Activated CD4-positive, alpha-beta memory T cell treated with anti-CD3 and anti-CD28 coated beads for 36 hours (primary cell): ENCODE measurements at regions not wholly inside any gene's neighbourhood (a gene's known extent, or its start where the extent isn't known, plus 50 kb on each side); places are given as distances from the start of the nearest gene placed in this dataset.

Experiments used
- CTCF ChIA-PET: fragments of 350-600 bp; sonication (Branson Sonifier 250); formaldehyde crosslinking; loops from one replicate; lab custom pipeline; 2021; ENCODE audit warnings: antibody characterized with exemption, inconsistent platforms; lab: Charles Lee
- POLR2A ChIA-PET: fragments of 350-600 bp; sonication (Branson Sonifier 250); formaldehyde crosslinking; loops from one replicate; lab custom pipeline; 2021; ENCODE audit warnings: antibody characterized with exemption; lab: Charles Lee
- DNase-seq: peaks from one replicate; pipeline ENCODE4 v3.0.0-alpha.2; 2020
- H3K27ac Mint-ChIP-seq: one replicate; pipeline ENCODE4 v1.8.0; 2021; ENCODE audit warnings: mixed read lengths
- H3K27me3 Mint-ChIP-seq: one replicate; pipeline ENCODE4 v1.8.0; 2021; ENCODE audit warnings: mixed read lengths
- H3K36me3 Mint-ChIP-seq: one replicate; pipeline ENCODE4 v1.8.0; 2021; ENCODE audit warnings: mixed read lengths
- H3K4me1 Mint-ChIP-seq: one replicate; pipeline ENCODE4 v1.8.0; 2021; ENCODE audit warnings: low read depth, mixed read lengths
- H3K4me3 Mint-ChIP-seq: one replicate; pipeline ENCODE4 v1.8.0; 2021; ENCODE audit warnings: mild to moderate bottlenecking, mixed read lengths
- H3K9me3 Mint-ChIP-seq: one replicate; pipeline ENCODE4 v1.8.0; 2021; ENCODE audit warnings: mixed read lengths
- intact Hi-C: fragments of 100-400 bp; cut with micrococcal nuclease; formaldehyde crosslinking; loops from one replicate; pipeline ENCODE4 v1.15.1; 2023

GRCh38 chr7:25881317-25882037 is 270.5 kb upstream of the NFE2L3 start:
- no peak overlapping the region for H3K27ac Mint-ChIP-seq
- no peak for DNase-seq
- CTCF ChIA-PET: interaction anchor here (0.8 to 3.8 kb wide), 2 partner anchors 11 to 307 kb away, joined by 3 to 14 read pairs; no protein-coding TSS in a partner anchor
- no peaks in the 10 kb centered on the region for H3K36me3 Mint-ChIP-seq
- no peaks in the 10 kb centered on the region for H3K4me1 Mint-ChIP-seq
- no peaks in the 10 kb centered on the region for H3K9me3 Mint-ChIP-seq
- no peak overlapping the region for H3K4me3 Mint-ChIP-seq
- intact Hi-C loops: no loop called here
- H3K27me3 Mint-ChIP-seq: peaks cover 20% of the 10 kb centered on the region
- POLR2A ChIA-PET: no interaction called here

- ChIA-PET CTCF (interaction anchor here (0.8 to 3.8 kb wide), 2 partner anchors 11 to 306 kb away, joined by 3 to 14 read pairs; no protein-coding TSS in a partner anchor), POLR2A (no interaction called here)
- intact Hi-C loops: no loop called here
- H3K27ac Mint-ChIP-seq: no peak overlapping the region
- DNase-seq: no peak
- H3K36me3 Mint-ChIP-seq: no peaks in the 10 kb centered on the region
- H3K27me3 Mint-ChIP-seq: peaks cover 20% of the 10 kb centered on the region
- H3K4me1 Mint-ChIP-seq: no peaks in the 10 kb centered on the region
- no peak overlapping the region for H3K4me3 Mint-ChIP-seq
- H3K9me3 Mint-ChIP-seq: no peaks in the 10 kb centered on the region
Observed at GRCh38 chr7:25882151-25882773, 269.7 kb upstream of the NFE2L3 start.

GRCh38 chr7:25884265-25884828 is 267.7 kb upstream of the NFE2L3 start:
- intact Hi-C loops: no loop called here
- H3K9me3 Mint-ChIP-seq: no peaks in the 10 kb centered on the region
- H3K4me1 Mint-ChIP-seq: no peaks in the 10 kb centered on the region
- H3K36me3 Mint-ChIP-seq: no peaks in the 10 kb centered on the region
- no peak overlapping the region for H3K4me3 Mint-ChIP-seq
- H3K27ac Mint-ChIP-seq: no peak overlapping the region
- DNase-seq: no peak
- ChIA-PET CTCF (interaction anchor here (1.3 kb wide), 1 partner anchor 8 kb away, joined by 6 read pairs; no protein-coding TSS in a partner anchor), POLR2A (no interaction called here)
- H3K27me3 Mint-ChIP-seq: peaks cover 22% of the 10 kb centered on the region

- Mint-ChIP-seq H3K27me3 (peaks cover 22% of the 10 kb centered on the region), H3K27ac (no peak overlapping the region), H3K4me1 (no peaks in the 10 kb centered on the region), H3K36me3 (no peaks in the 10 kb centered on the region), H3K9me3 (no peaks in the 10 kb centered on the region), H3K4me3 (no peak overlapping the region)
- ChIA-PET POLR2A (no interaction called here), CTCF (no interaction called here)
- no peak for DNase-seq
- intact Hi-C loops: no loop called here
Observed at GRCh38 chr7:25885057-25885576, 266.9 kb upstream of the NFE2L3 start.

- Mint-ChIP-seq H3K4me1 (no peaks in the 10 kb centered on the region), H3K9me3 (no peaks in the 10 kb centered on the region), H3K27me3 (peaks cover 16% of the 10 kb centered on the region), H3K27ac (no peak overlapping the region), H3K36me3 (no peaks in the 10 kb centered on the region), H3K4me3 (no peak overlapping the region)
- intact Hi-C loops: no loop called here
- DNase-seq: no peak
- ChIA-PET POLR2A (no interaction called here), CTCF (interaction anchor here (1.2 kb wide), 1 partner anchor 192 kb away, joined by 3 read pairs; no protein-coding TSS in a partner anchor)
Observed at GRCh38 chr7:25886387-25887240, 265.4 kb upstream of the NFE2L3 start.

GRCh38 chr7:25887266-25887665 is 264.7 kb upstream of the NFE2L3 start:
- H3K27me3 Mint-ChIP-seq: peaks cover 15% of the 10 kb centered on the region
- H3K36me3 Mint-ChIP-seq: no peaks in the 10 kb centered on the region
- intact Hi-C loops: no loop called here
- no peaks in the 10 kb centered on the region for H3K4me1 Mint-ChIP-seq
- ChIA-PET POLR2A (no interaction called here), CTCF (interaction anchor here (1.2 kb wide), 1 partner anchor 192 kb away, joined by 3 read pairs; no protein-coding TSS in a partner anchor)
- H3K9me3 Mint-ChIP-seq: no peaks in the 10 kb centered on the region
- H3K4me3 Mint-ChIP-seq: no peak overlapping the region
- DNase-seq: no peak
- H3K27ac Mint-ChIP-seq: no peak overlapping the region

- ChIA-PET CTCF (interaction anchor here (1.2 kb wide), 1 partner anchor 191 kb away, joined by 3 read pairs; no protein-coding TSS in a partner anchor), POLR2A (no interaction called here)
- no peak for DNase-seq
- Mint-ChIP-seq H3K4me3 (no peak overlapping the region), H3K36me3 (no peaks in the 10 kb centered on the region), H3K9me3 (no peaks in the 10 kb centered on the region), H3K27me3 (peaks cover 13% of the 10 kb centered on the region), H3K4me1 (peaks cover 2% of the 10 kb centered on the region), H3K27ac (no peak overlapping the region)
- intact Hi-C loops: no loop called here
Observed at GRCh38 chr7:25887795-25888559, 264.0 kb upstream of the NFE2L3 start.

- H3K4me1 Mint-ChIP-seq: peaks cover 18% of the 10 kb centered on the region
- POLR2A ChIA-PET: no interaction called here
- peaks cover 5% of the 10 kb centered on the region for H3K27me3 Mint-ChIP-seq
- CTCF ChIA-PET: interaction anchor here (1.3 kb wide), 1 partner anchor 476 kb away, joined by 3 read pairs; no protein-coding TSS in a partner anchor
- intact Hi-C loops: loop anchor here (5.0 to 10.0 kb wide), 3 partner anchors 188 to 975 kb away; partner anchors contain the start of genes NFE2L3 and SKAP2
- H3K9me3 Mint-ChIP-seq: no peaks in the 10 kb centered on the region
- no peak for DNase-seq
- H3K36me3 Mint-ChIP-seq: no peaks in the 10 kb centered on the region
- H3K4me3 Mint-ChIP-seq: no peak overlapping the region
- no peak overlapping the region for H3K27ac Mint-ChIP-seq
Observed at GRCh38 chr7:25889765-25890164, 262.2 kb upstream of the NFE2L3 start.

- Mint-ChIP-seq H3K36me3 (no peaks in the 10 kb centered on the region), H3K9me3 (no peaks in the 10 kb centered on the region), H3K4me1 (peaks cover 26% of the 10 kb centered on the region), H3K4me3 (no peak overlapping the region), H3K27ac (no peak overlapping the region), H3K27me3 (peaks cover 3% of the 10 kb centered on the region)
- intact Hi-C loops: loop anchor here (5.0 to 10.0 kb wide), 3 partner anchors 186 to 973 kb away; partner anchors contain the start of genes NFE2L3 and SKAP2
- ChIA-PET POLR2A (no interaction called here), CTCF (interaction anchor here (1.0 to 7.5 kb wide), 6 partner anchors 15 to 478 kb away, joined by 3 to 100 read pairs (median 65); no protein-coding TSS in a partner anchor)
- no peak for DNase-seq
Observed at GRCh38 chr7:25891591-25891990, 260.4 kb upstream of the NFE2L3 start.

GRCh38 chr7:25893436-25893835 is 258.6 kb upstream of the NFE2L3 start:
- Mint-ChIP-seq H3K27me3 (peaks cover 3% of the 10 kb centered on the region), H3K4me3 (peak overlapping the region; percentile 73), H3K4me1 (peaks cover 26% of the 10 kb centered on the region), H3K36me3 (no peaks in the 10 kb centered on the region), H3K27ac (no peak overlapping the region), H3K9me3 (no peaks in the 10 kb centered on the region)
- no peak for DNase-seq
- CTCF ChIA-PET: interaction anchor here (0.6 to 7.5 kb wide), 43 partner anchors 8 to 1270 kb away, joined by 3 to 100 read pairs (median 6); partner anchors contain the start of gene NFE2L3
- POLR2A ChIA-PET: interaction anchor here (0.6 kb wide), 2 partner anchors 295 to 1205 kb away, joined by 3 read pairs; no protein-coding TSS in a partner anchor
- intact Hi-C loops: loop anchor here (1.0 to 10.0 kb wide), 7 partner anchors 168 to 971 kb away; partner anchors contain the start of genes NFE2L3 and SKAP2
